ENCODE measurements at regions not wholly inside any gene's neighbourhood (a gene's known extent, or its start where the extent isn't known, plus 50 kb on each side); places are given as distances from the start of the nearest gene placed in this dataset.
"Not testable (repeated sequence)": the region's sequence is repeated elsewhere in the genome, so short reads cannot be mapped to it uniquely, and the experiment has no call there.

- DNase-seq = not testable (repeated sequence)
Observed at GRCh38 chr21:6483645-6484044, 4037.7 kb upstream of the TPTE start.

- not testable (repeated sequence) for DNase-seq
Observed at GRCh38 chr21:6486821-6487220, 4034.6 kb upstream of the TPTE start.

DNA sequence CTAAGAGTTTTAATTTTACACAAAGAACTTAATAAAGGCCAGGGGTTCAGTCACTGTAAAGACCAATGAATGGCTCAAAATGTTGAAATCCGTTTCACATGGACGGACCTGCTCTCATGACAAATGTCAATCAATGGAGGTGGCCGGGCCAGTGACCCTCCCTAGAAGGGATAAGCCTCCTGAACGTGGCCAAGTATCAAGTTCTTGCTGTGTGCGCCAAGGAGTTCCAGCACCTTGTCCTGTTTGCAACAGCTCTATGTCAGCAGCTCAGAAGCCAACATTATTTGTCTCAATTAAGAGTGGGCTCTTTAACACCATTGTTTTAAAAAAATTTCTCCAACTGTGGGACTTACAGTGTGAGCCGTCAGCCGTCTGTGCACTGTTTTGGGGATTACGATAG is 4028.7 kb upstream of the TPTE start:
- not testable (repeated sequence) for DNase-seq

GRCh38 chr21:6493957-6494356 is 4027.4 kb upstream of the TPTE start:
- DNase-seq = not testable (repeated sequence)

DNA sequence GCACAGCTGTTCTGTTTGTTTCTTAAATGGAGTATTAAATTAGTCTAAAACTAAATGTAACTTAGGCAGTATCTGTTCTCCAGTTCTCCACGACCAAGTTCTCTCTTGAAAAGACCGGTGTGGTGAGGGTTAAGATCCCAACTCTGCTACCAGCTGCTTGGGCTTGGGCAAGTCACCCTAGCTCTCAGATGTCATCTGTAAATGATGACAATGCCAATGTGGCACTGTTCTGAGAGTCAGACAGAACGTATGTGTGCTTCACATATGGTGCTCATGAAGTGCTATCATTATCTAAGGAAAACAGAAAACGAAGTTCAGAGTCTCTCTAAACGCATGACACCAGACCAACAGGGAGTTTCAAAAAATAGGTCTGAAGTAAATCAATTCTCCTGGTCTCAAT is 4025.0 kb upstream of the TPTE start:
- not testable (repeated sequence) for DNase-seq

GRCh38 chr21:6498716-6499115 is 4022.7 kb upstream of the TPTE start:
- not testable (repeated sequence) for DNase-seq

DNA sequence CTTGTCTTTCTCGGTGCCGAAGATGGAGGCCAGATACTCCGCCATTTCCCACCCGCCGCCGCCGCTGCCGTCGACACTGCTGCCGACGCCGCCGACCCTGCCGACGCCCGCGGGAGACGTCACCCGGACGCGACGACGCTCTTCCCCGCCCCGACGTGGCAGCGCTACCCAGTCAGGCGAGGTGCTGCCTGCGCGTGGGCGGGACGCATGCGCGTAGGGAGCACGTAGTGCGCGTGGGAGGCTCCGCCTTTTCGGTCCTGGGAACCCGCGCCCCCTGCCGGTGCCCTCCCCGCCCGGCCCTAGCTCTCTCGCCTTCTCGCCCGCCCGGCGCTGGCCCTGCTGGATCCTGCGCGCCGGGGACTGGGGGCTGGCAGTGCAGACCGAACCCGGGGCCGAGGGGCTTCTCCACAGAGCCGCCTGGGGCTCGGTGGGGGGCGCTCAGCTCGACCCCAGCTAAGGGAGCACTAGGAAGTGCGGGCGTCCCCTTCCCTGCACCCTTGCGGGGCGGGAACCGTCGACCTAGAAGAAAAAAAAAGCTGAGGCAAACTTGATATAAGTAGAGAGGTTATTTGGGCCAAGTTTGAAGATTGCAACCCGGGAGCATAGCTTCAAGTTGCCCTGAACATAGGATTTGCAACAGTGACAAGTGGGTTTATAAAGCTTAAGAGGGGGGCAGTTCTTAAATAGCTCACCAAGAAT is 4022.1 kb upstream of the TPTE start:
- not testable (repeated sequence) for DNase-seq

- DNase-seq = not testable (repeated sequence)
Observed at GRCh38 chr21:6499866-6500265, 4021.5 kb upstream of the TPTE start.

DNA sequence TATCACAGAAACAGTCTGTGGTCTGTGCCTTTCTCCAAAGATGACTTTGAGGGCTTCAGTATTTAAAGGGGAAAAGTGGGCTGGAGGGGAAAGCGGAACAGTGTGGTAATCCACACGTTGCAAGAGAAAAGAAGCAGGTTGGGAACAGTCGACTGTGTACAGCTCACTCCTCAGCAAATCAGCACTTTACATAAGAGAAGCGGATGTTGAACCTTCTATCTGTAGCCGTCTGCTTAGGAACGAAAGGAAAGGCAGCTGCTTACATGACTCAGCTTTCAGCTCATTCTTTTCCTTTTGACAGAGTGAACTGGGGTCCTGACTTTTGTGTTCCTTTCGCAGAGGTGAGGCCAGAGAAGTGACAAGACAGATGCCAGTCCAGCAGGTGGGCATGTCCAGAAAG is 4020.7 kb upstream of the TPTE start:
- not testable (repeated sequence) for DNase-seq

DNA sequence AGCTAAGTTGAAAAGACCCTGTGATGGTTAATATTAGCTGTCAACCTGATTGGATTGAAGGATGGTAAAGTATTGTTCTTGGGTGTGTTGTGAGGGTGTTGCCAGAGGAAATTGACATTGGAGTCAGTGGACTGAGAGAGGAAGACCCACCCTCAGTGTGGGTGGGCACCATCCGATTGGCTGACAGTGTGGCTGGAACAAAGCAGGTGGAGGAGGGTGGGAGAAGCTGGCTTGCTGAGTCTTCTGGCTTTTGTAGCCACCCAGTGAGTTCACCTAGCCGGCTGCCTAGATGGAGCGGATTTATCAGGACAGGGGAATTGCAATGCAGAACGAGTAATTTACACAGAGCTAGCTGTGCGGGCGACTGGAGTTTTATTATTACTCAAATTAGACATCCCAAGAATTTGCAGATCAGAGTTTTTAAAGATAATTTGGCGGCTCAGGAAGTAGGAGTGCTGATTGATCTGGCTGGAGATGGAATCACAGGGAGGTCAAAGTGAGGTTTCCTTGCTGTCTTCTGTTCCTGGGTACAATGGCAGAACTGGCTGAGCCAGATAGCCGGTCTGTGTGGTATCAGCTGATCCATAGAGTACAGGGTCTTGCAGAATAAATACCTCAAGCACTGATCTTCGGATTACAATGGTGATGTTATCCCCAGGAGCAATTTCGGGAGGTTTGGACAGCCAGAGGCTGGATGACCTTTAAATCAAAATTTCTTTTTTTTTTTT is 4015.1 kb upstream of the TPTE start:
- DNase-seq = not testable (repeated sequence)

DNA sequence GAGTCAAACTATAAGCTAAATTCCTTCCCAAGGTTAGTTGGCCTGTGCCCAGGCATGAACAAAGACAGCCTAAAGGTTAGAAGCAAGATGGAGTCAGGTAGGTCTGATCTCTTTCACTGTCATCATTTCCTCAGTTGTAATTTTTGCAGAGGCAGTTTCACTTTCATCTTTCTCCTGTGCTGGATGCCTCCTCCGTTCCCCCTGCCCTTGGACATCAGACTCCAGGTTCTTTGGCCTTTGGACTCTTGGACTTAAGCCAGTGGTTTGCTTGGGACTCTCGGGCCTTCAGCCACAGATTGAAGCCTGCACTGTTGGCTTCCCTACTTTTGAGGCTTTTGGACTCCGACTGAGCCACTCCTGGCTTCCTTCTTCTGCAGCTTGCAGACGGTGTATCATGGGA is 4013.8 kb upstream of the TPTE start:
- DNase-seq = not testable (repeated sequence)

DNA sequence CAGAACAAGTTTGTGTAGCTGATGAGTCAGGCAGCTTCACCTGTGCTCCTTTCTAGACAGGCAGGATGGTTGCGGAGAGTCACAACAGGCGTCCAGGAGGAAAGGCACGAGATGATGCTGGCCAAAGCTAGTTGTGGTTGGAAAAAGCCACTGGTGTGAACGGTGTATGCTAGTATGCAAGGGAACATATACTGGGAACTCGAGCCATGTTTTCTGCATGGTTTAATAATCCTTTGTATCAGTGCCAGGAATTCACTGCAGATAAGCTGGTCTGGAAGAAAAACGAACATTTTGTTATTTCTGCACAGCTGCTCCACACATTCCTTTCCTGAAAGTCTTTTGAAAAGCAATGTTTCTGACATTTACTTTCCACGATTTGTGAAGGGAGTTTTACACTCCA is 3999.6 kb upstream of the TPTE start:
- DNase-seq = not testable (repeated sequence)

GRCh38 chr21:6526213-6526612 is 3995.2 kb upstream of the TPTE start:
- DNase-seq = not testable (repeated sequence)

GRCh38 chr21:6530655-6531054 is 3990.7 kb upstream of the TPTE start:
- DNase-seq = not testable (repeated sequence)

DNA sequence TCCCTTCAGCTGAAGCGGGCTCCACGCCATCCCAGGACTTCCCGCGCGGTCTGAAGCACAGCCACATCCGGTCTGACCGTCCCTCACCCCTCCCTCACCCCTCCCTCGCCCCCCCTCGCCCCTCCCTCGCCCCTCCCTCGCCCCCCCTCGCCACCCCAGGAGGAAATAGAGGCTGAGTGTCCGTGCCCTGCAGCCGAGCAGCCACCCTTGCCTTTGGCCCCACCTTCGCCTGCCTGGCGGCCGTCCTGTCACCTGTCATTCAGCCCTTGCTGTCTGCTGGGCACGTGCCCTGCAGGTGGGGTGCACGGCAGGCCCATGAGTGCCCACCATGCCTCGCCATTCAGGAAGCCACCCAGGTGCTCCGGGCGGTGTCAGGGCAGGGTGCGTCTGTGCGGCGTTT is 3988.1 kb upstream of the TPTE start:
- not testable (repeated sequence) for DNase-seq

GRCh38 chr21:6538320-6538719 is 3983.1 kb upstream of the TPTE start:
- DNase-seq = not testable (repeated sequence)

GRCh38 chr21:6539688-6540087 is 3981.7 kb upstream of the TPTE start:
- not testable (repeated sequence) for DNase-seq

DNA sequence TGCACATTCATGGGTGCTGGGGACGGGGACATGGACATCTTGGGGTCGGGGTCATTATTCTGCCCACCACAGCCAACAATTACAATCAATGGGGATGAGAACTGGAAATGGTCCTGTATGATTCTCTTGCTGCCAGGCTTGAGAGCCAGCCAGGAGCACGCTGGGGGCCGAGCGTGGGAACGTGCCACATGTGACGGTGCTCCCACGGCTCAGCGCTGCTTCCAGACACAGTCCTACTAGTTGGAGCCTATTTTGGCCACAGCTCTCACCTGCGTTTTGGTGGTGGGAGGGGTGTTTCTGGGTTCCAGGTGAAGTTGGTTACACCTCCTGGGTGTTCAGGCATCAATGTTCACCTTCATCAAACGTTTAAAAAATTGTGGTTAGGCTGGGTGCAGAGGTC is 3980.3 kb upstream of the TPTE start:
- not testable (repeated sequence) for DNase-seq

GRCh38 chr21:6545288-6545687 is 3976.1 kb upstream of the TPTE start:
- DNase-seq = not testable (repeated sequence)

- not testable (repeated sequence) for DNase-seq
Observed at GRCh38 chr21:6551045-6551444, 3970.3 kb upstream of the TPTE start.

DNA sequence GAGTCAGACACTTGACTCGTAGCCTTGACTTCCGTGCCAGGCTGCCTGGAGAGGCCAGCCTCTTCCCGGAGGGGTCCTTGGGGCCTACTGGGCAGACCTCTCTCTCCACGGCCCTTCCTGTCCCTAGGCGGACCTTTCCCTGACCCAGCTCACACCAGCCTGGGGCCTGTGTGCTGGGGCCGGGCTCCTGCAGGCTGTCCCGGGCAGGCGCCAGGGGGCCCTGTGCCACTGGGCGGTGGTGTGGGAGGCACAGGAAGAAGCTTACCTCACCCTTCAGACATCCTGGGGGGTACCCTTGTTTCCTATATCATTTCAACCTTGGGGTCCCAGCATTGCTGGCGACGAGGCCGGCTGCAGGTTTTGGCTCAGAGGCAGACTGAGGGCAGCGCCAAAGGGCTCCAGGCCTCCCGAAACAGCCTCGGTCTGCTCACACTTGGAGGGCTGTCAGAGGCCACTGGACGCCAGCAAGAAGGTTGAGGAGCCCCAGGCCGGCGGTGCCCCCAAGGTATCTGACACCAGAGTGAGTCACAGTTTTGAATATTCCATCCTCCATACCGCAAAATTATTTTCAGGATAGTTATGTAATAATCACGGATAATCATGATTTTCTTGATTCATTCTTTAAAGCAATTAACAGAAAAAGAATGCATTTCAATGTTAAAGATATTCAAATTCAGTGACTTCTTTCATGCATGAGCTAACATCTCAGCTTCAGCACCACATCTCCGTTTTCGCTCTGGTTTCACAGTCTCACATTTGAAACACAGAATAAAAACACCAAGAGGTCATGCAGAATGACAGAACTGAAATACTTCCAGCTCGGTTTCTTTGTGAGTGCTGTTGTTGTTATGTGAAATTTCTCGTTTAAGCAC is 3967.6 kb upstream of the TPTE start:
- not testable (repeated sequence) for DNase-seq

DNA sequence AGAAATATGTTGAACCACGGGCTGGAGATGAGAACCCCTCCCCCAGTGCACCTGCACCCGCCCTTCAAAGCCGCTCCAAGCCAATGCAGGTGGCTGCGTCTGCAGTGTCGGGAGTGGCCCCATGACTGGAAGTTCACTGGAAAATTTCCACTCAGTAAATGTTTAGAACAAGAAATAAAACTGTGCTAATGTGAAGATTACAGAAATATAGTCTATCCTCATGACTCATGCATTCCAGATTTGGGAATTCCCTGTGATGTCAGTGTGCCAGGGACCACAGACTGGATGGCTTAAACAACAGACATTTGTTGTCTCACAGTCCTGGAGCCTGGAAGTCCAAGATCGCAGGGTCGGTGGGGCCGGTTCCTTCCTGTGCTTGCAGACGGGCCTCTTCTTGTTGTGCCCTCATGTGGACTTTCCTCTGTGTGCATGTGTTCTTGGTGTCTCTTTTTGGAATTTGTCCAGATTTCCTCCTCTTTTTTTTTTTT is 3967.0 kb upstream of the TPTE start:
- DNase-seq = not testable (repeated sequence)
